Pancreas (tissue), 10 donors: ENCODE measurements at regions not wholly inside any gene's neighbourhood (a gene's known extent, or its start where the extent isn't known, plus 50 kb on each side); places are given as distances from the start of the nearest gene placed in this dataset.
"Not testable (repeated sequence)": the region's sequence is repeated elsewhere in the genome, so short reads cannot be mapped to it uniquely, and the experiment has no call there.

Experiments
- ATAC-seq, 4 donors: fragments of 200-7000 bp; cut with Tn5 transposase; one replicate each; pipeline versions ENCODE4 v1.8.0 to v1.9.1; 2020; ENCODE audit warnings: mild to moderate bottlenecking in 4 of 4, moderate library complexity in 4 of 4
- DNase-seq, 6 donors: peaks; one replicate each; pipeline ENCODE4 v3.0.0-alpha.2; 2020
- FAIRE-seq: peaks from 2 replicates; lab custom pipeline; 2012; peaks lifted over from hg19 to GRCh38; lab: Jason Lieb, UNC
- H3K27ac ChIP-seq, 4 donors: fragments of 200-600 bp; sonication (generic); 1 replicate in 3 of 4; 2 replicates in 1 of 4; pipeline versions ENCODE4 v1.5.0 to v1.8.0; 2020
- H3K27me3 ChIP-seq, 4 donors: fragments of 200-600 bp; one replicate each; pipeline ENCODE4 v1.8.0; 2021
- H3K36me3 ChIP-seq, 3 donors: fragments of 200-600 bp; sonication (generic) in 1 of 3; one replicate each; pipeline versions ENCODE4 v1.5.0 to v1.8.0; 2020 to 2021
- H3K4me1 ChIP-seq, 3 donors: fragments of 200-600 bp; one replicate each; pipeline ENCODE4 v1.8.0; 2021
- H3K4me3 ChIP-seq, 4 donors: fragments of 200-600 bp; sonication (generic) in 2 of 4; one replicate each; pipeline versions ENCODE4 v1.5.0 to v1.8.0; 2020 to 2021
- H3K9me3 ChIP-seq, 4 donors: fragments of 200-600 bp; one replicate each; pipeline ENCODE4 v1.8.0; 2021
- WGBS, 2 donors: extraction: QIAGEN DNeasy Blood & Tissue Kit; methylation state at CpG; one replicate each; pipeline ENCODE4 v1.1.7; 2013; 5-methylcytosine and 5-hydroxymethylcytosine counted together
- intact Hi-C, 3 donors: fragments of 100-400 bp; cut with DNase I; formaldehyde crosslinking; loops; one replicate each; pipeline versions ENCODE4 v1.11.1 to v1.14.2; 2022
- TF ChIP-seq, protein P1 (sequence below), 4 donors: fragments of 200-600 bp; sonication (generic) in 3 of 4; IDR thresholded peaks; one replicate each; pipeline versions ENCODE4 v1.5.0 to v1.8.0; 2021; ENCODE audit warnings: antibody characterized with exemption in 4 of 4
- donor health status: healthy with polysubstance abuse.
- donor health status: DM: no; HTN: no; CAD: no; lungs with moderate emphysema.
- donor health status: DM: no; HTN: no; CAD: no.
- donor health status: control.
- donor health status: control.
- donor health status: Bipolar disorder and iron deficiency.
- donor health status: DM: yes; HTN: yes; CAD: no.
- donor health status: DM: no; HTN: no; CAD: no.
- donor health status: DM: no; HTN: no; CAD: no.
- donor health status: DM: yes; HTN: yes; CAD: no.

DNA sequence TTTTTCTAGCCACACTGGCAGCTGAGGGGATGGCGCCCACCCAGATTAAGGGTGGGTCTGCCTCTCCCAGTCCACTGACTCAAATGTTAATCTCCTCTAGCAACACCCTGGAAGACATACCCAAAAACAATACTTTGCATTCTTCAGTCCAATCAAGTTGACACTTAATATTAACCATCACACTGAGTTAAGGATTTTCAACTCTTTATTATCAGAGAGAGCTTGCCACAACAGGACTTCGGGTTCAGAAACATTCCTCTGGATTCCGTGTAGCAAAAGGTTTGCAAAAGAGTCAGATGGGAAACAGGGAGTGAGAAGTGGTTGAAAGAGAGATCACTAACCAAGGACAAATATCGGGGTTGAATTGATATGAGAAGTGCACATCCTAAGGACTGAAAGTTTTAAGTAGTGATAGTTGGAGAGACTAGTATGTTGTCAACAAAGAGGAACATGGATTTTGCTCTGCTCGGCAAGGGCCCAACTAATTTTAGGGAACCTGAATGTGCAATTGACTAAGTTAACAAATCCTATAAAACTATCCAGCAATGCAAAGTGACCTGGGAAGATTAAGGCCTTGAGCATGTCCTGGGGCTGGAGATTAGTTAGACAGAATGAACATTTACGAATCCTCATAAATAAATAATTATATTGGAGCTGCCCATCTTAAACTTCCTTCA lies 137.0 kb upstream of the TENT5A start:
- ATAC-seq (no peak), FAIRE-seq (no peak), DNase-seq (no peak)
- H3K27ac ChIP-seq: no peak overlapping the region
- no peaks in the 10 kb centered on the region for H3K9me3 ChIP-seq
- intact Hi-C loops: no loop called here
- TF ChIP-seq, protein P1, sequence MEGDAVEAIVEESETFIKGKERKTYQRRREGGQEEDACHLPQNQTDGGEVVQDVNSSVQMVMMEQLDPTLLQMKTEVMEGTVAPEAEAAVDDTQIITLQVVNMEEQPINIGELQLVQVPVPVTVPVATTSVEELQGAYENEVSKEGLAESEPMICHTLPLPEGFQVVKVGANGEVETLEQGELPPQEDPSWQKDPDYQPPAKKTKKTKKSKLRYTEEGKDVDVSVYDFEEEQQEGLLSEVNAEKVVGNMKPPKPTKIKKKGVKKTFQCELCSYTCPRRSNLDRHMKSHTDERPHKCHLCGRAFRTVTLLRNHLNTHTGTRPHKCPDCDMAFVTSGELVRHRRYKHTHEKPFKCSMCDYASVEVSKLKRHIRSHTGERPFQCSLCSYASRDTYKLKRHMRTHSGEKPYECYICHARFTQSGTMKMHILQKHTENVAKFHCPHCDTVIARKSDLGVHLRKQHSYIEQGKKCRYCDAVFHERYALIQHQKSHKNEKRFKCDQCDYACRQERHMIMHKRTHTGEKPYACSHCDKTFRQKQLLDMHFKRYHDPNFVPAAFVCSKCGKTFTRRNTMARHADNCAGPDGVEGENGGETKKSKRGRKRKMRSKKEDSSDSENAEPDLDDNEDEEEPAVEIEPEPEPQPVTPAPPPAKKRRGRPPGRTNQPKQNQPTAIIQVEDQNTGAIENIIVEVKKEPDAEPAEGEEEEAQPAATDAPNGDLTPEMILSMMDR (IDR thresholded peaks at IDR 0.05): no peak
- WGBS, 2 donors: 60 to 68% methylated on average over 6 of the region's 6 CpGs
- no peaks in the 10 kb centered on the region for H3K4me1 ChIP-seq
- no peaks in the 10 kb centered on the region for H3K36me3 ChIP-seq
- no peaks in the 10 kb centered on the region for H3K27me3 ChIP-seq
- no peak overlapping the region for H3K4me3 ChIP-seq

DNA sequence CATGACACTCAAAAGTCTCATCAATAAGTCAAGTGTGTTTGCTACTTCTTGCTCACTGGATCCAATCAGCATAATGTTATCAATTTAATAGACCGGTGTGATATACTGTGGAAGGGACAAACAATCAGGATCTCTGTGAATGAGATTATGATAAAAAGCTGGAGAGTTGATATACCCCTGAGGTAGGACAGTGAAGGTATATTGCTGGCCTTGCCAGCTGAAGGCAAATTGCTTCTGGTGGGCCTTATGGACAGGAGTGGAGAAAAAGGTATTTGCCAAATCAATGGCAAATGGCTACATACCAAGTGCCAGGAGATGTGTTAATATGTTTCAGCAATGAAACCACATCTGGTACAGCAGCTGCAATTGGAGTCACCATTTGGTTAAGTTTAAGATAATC lies 134.4 kb upstream of the TENT5A start:
- H3K27ac ChIP-seq, FAIRE-seq, H3K9me3 ChIP-seq, H3K4me3 ChIP-seq, ATAC-seq, H3K36me3 ChIP-seq, intact Hi-C loops, H3K27me3 ChIP-seq, H3K4me1 ChIP-seq, DNase-seq: not testable (repeated sequence)
- WGBS, 2 donors: 91 to 94% methylated on average over 1 of the region's 1 CpG

DNA sequence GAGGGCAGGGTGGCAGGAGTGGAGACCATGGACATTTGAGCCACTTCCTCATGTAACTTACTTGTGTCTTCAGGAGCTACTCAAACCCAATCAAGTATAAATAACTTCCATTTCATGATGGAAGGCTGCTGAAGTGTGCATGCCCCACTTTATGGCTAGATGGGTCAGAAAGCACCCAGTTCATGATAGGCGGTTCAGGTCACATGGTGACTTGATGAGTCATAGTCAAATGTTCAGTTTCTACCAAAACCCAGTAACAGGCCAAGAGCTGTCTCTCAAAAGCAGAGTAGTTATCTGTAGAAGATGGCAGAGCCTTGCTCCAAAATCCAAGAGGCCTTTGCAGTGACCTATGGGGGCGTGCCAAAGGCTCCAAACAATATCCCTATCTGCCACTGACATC lies 133.7 kb upstream of the TENT5A start:
- Histone ChIP-seq H3K9me3 (no peaks in the 10 kb centered on the region), H3K27ac (no peak overlapping the region), H3K4me3 (no peak overlapping the region), H3K36me3 (no peaks in the 10 kb centered on the region), H3K4me1 (no peaks in the 10 kb centered on the region), H3K27me3 (no peaks in the 10 kb centered on the region)
- FAIRE-seq (no peak), DNase-seq (no peak), ATAC-seq (no peak)
- TF ChIP-seq, protein P1 (IDR thresholded peaks at IDR 0.05): no peak
- intact Hi-C loops: no loop called here
- 64 to 91% methylated on average over 2 of the region's 2 CpGs for WGBS, 2 donors

DNA sequence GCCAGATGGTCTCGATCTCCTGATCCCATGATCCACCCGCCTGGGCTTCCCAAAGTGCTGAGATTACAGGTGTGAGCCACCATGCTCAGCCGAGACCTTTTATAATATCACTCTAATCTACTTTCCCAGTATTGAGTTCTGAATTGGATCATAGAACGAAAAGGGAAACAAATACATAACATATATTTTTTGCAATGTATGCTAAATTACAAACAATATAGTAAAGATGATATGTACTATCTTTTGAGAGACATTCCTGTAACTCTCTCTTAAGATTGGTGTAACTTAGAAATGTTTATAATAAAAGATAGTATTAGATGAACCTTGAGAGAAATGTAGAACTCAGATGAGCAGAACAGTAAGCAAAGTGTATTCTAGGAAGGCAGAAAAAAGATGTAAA lies 129.2 kb upstream of the TENT5A start:
- DNase-seq: no peak
- H3K9me3 ChIP-seq: no peaks in the 10 kb centered on the region
- H3K4me1 ChIP-seq: no peaks in the 10 kb centered on the region
- TF ChIP-seq, protein P1 (IDR thresholded peaks at IDR 0.05): no peak
- WGBS, 2 donors: 72 to 88% methylated on average over 4 of the region's 4 CpGs
- FAIRE-seq: no peak
- no peak for ATAC-seq
- H3K27ac ChIP-seq: no peak overlapping the region
- no peak overlapping the region for H3K4me3 ChIP-seq
- H3K27me3 ChIP-seq: no peaks in the 10 kb centered on the region
- intact Hi-C loops: no loop called here
- no peaks in the 10 kb centered on the region for H3K36me3 ChIP-seq

DNA sequence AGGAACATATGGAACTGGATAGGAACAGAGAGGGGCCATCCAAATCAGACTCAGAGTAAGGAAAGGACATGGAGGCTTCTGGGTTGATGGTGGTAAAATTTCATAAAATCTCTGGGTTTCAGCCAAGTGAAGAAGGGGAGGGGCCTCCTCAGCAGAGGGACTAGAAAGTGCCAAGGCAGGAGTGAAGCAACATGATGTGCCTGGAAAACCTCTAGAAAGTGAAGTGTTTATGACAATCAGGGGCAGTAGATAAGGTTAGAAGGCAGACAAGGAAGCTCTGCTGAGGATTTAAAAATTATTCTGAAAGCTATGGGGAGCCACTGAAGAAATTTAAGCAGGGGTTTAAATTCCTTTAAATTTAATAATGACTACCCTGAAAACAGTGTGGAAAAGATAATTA lies 126.0 kb upstream of the TENT5A start:
- FAIRE-seq (no peak), ATAC-seq (no peak), DNase-seq (no peak)
- Histone ChIP-seq H3K4me1 (no peaks in the 10 kb centered on the region), H3K4me3 (no peak overlapping the region), H3K27ac (no peak overlapping the region), H3K36me3 (no peaks in the 10 kb centered on the region), H3K27me3 (no peaks in the 10 kb centered on the region), H3K9me3 (no peaks in the 10 kb centered on the region)
- intact Hi-C loops: no loop called here
- TF ChIP-seq, protein P1 (IDR thresholded peaks at IDR 0.05): no peak
